K562 (cell line): ENCODE measurements at regions not wholly inside any gene's neighbourhood (a gene's known extent, or its start where the extent isn't known, plus 50 kb on each side); places are given as distances from the start of the nearest gene placed in this dataset.

Source experiments
- ATAC-seq: fragments of 200-7000 bp; cut with Tn5 transposase; 3 replicates; pipeline ENCODE4 v1.9.1; 2020; ENCODE audit warnings: moderate library complexity
- BruUV-seq: library from RNA; stranded (reverse); fragments of 400-500 nt; replicated peaks from 2 replicates; lab custom pipeline; 2021; lab: Mats Ljungman, UMichigan
- CTCF ChIA-PET: fragments of 300-600 bp; formaldehyde crosslinking; extraction: SDS; loops from one replicate; lab custom pipeline; 2021; ENCODE audit warnings: low intra/inter-chr PET ratio; lab: Yijun Ruan, JAX
- POLR2A ChIA-PET: fragments of 300-600, 350-650 bp; sonication (Branson Sonifier 250); formaldehyde crosslinking; extraction: SDS; loops from one replicate; lab custom pipeline; 2021; ENCODE audit warnings: antibody characterized with exemption, inconsistent platforms; lab: Yijun Ruan, JAX
- DNase-seq, 4 experiments: peaks; one replicate each; pipeline versions ENCODE4 v3.0.0 to v3.0.0-alpha.2; 2011 to 2018; ENCODE audit warnings: low spot score in 3 of 4, mixed read lengths in 3 of 4; ENCODE audit errors: extremely low read depth in 1 of 4
- FAIRE-seq: peaks from 2 replicates; lab custom pipeline; 2011; peaks lifted over from hg19 to GRCh38; lab: Jason Lieb, UNC
- H2AFZ ChIP-seq: 2 replicates; pipeline ENCODE4 v1.6.0; 2011; ENCODE audit warnings: low read depth, low read length, control low read depth, inconsistent platforms
- H3K27ac ChIP-seq: fragments of 200-600 bp; 3 replicates; pipeline ENCODE4 v1.8.0; 2011; ENCODE audit warnings: low read depth, mild to moderate bottlenecking, control low read depth, inconsistent platforms, low read length, moderate library complexity, mixed read lengths; ENCODE audit errors: extremely low read depth
- H3K27me3 ChIP-seq, 2 experiments: fragments of 300-600 bp in 1 of 2; 2 replicates in 1 of 2; 3 replicates in 1 of 2; pipeline versions ENCODE4 v1.6.0 to v1.8.0; 2011; ENCODE audit warnings: inconsistent platforms in 2 of 2, low read length in 2 of 2, mild to moderate bottlenecking in 1 of 2, mixed read lengths in 1 of 2, moderate library complexity in 1 of 2; ENCODE audit not compliant: control insufficient read depth in 2 of 2, insufficient read depth in 2 of 2
- H3K36me3 ChIP-seq: fragments of 300-600 bp; 3 replicates; pipeline ENCODE4 v1.8.0; 2011; ENCODE audit warnings: mild to moderate bottlenecking, low read length, inconsistent platforms; ENCODE audit not compliant: control insufficient read depth, insufficient read depth
- H3K4me1 ChIP-seq, 2 experiments: fragments of 200-600 bp in 1 of 2; replicated peaks in 1 of 2; 2 replicates in 1 of 2; 3 replicates in 1 of 2; pipeline versions ENCODE4 v1.5.1 to v1.8.0; 2011; ENCODE audit warnings: inconsistent platforms in 2 of 2, low read length in 2 of 2, mild to moderate bottlenecking in 1 of 2, mixed read lengths in 1 of 2, moderate library complexity in 1 of 2; ENCODE audit not compliant: control insufficient read depth in 2 of 2, insufficient read depth in 2 of 2
- H3K4me2 ChIP-seq: 2 replicates; pipeline ENCODE4 v1.6.1; 2011; ENCODE audit warnings: low read length, control low read depth, inconsistent platforms, mixed read lengths; ENCODE audit not compliant: insufficient read depth
- H3K4me3 ChIP-seq: fragments of 200-600 bp; sonication (generic), shearing (Covaris generic); 2 replicates; pipeline ENCODE4 v1.5.1; 2016; ENCODE audit warnings: control low read depth, inconsistent platforms
- H3K79me2 ChIP-seq: fragments of 200-600 bp; 3 replicates; pipeline ENCODE4 v1.8.0; 2011; ENCODE audit warnings: low read length, inconsistent platforms; ENCODE audit not compliant: control insufficient read depth, insufficient read depth
- H3K9ac ChIP-seq, 2 experiments: 2 replicates each; pipeline versions ENCODE4 v1.6.0 to v1.6.1; 2011; ENCODE audit warnings: low read depth in 2 of 2, low read length in 2 of 2, control low read depth in 1 of 2, inconsistent platforms in 1 of 2, mild to moderate bottlenecking in 1 of 2, mixed read lengths in 1 of 2; ENCODE audit not compliant: insufficient read depth in 1 of 2
- H3K9me1 ChIP-seq: one replicate; pipeline ENCODE4 v1.6.0; 2011; ENCODE audit warnings: inconsistent platforms, mild to moderate bottlenecking, low read length, moderate library complexity; ENCODE audit not compliant: control insufficient read depth, insufficient read depth
- H3K9me3 ChIP-seq: replicated peaks from 2 replicates; pipeline ENCODE4 v1.5.1; 2011; ENCODE audit warnings: low read depth, low read length, inconsistent platforms; ENCODE audit not compliant: control insufficient read depth, insufficient read depth
- H4K20me1 ChIP-seq: replicated peaks from 2 replicates; pipeline ENCODE4 v1.6.1; 2011; ENCODE audit warnings: low read length, inconsistent platforms, mixed read lengths; ENCODE audit not compliant: control insufficient read depth, insufficient read depth
- TCF3 ChIP-seq: sonication (generic); formaldehyde crosslinking; IDR thresholded peaks from 2 replicates; pipeline ENCODE4 v1.4.0; 2020; ENCODE audit warnings: mild to moderate bottlenecking, missing genetic modification reagents
- ZNF274 ChIP-seq: IDR thresholded peaks from 2 replicates; pipeline ENCODE4 v1.6.1; 2011; ENCODE audit warnings: low read depth, mild to moderate bottlenecking, low read length, moderate library complexity, borderline replicate concordance
- WGBS: fragments of 100-300 bp; shearing (Covaris generic); methylation state at CpG from one replicate; pipeline ENCODE4 v1.1.6; 2016; ENCODE audit warnings: low coverage, mixed read lengths; ENCODE audit not compliant: insufficient coverage; ENCODE audit errors: missing lambda C conversion rate; 5-methylcytosine and 5-hydroxymethylcytosine counted together
- in situ Hi-C: fragments of 300-500 bp; cut with MboI; formaldehyde crosslinking; loops from 4 replicates; pipeline ENCODE4 v1.15.0; 2018; ENCODE audit warnings: inconsistent platforms, mixed read lengths
- intact Hi-C: fragments of 100-400 bp; cut with micrococcal nuclease; formaldehyde crosslinking; loops from 2 replicates; pipeline ENCODE4 v1.14.2; 2022
- TF ChIP-seq, protein P1 (sequence below): fragments of 250-450 bp; sonication (Bioruptor Pico); IDR thresholded peaks from 2 replicates; pipeline ENCODE4 v1.8.0; 2022; ENCODE audit warnings: moderate library complexity, mild to moderate bottlenecking, inconsistent platforms
- TF ChIP-seq, protein P2 (sequence below): fragments of 250-450 bp; sonication (Bioruptor Pico); IDR thresholded peaks from 2 replicates; pipeline ENCODE4 v1.5.0; 2021; ENCODE audit warnings: mild to moderate bottlenecking, borderline replicate concordance

DNA sequence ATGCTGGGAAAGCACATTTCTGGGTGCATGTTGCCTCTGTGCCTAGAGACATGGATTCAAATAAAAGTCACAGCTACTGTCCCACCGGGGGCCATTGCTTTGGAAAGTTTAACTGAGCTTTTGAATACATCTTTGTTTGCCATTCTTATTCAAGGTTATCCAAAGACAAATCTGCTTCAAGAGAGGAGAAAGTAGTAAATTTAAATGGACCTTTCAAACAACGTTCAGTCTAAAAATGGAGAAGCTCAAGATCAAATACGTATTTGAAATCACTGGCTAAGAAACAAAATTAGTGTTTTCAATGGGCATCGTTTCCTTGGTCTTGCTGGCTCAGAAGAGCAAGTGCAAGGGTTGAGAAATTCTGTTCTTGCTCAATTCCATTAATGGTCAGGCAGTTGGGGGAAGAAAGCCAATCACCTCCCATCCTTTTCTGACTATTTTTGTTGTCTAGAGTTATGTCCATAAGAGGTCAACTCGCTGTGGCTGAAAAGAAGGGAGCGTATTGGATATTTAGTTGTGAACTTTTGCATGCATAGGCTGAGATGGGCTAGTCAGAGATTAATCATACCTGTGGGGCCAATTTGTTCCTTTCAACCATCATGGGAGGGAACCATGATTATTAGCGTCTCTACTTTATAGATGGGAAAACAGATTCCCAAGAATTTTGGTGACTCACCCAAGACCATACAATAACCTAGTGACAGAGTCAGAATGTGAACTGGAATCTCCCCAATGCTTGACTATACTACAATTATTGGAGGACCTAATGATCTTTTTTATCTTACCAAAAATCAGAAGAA is 276.2 kb upstream of the TNC start:
- Histone ChIP-seq H3K79me2 (no peaks in the 10 kb centered on the region), H4K20me1 (no peaks in the 10 kb centered on the region), H3K36me3 (no peaks in the 10 kb centered on the region), H3K9ac (no peak overlapping the region), H3K4me3 (no peak overlapping the region), H3K9me3 (no peaks in the 10 kb centered on the region; the same call in 1 of the 2 replicates), H2AFZ (no peak overlapping the region), H3K4me2 (no peak overlapping the region), H3K27me3 (no peaks in the 10 kb centered on the region), H3K27ac (no peak overlapping the region), H3K4me1 (no peaks in the 10 kb centered on the region), H3K9me1 (no peaks in the 10 kb centered on the region)
- ChIA-PET POLR2A (no interaction called here), CTCF (no interaction called here)
- FAIRE-seq = no peak
- intact Hi-C loops (no loop called here), in situ Hi-C loops (no loop called here)
- TF ChIP-seq, protein P1, sequence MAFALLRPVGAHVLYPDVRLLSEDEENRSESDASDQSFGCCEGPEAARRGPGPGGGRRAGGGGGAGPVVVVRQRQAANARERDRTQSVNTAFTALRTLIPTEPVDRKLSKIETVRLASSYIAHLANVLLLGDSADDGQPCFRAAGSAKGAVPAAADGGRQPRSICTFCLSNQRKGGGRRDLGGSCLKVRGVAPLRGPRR (CRISPR knock-in tag) = no peak
- TF ChIP-seq ZNF274 (no peak), TCF3 (CRISPR knock-in tag) (no peak)
- TF ChIP-seq, protein P2, sequence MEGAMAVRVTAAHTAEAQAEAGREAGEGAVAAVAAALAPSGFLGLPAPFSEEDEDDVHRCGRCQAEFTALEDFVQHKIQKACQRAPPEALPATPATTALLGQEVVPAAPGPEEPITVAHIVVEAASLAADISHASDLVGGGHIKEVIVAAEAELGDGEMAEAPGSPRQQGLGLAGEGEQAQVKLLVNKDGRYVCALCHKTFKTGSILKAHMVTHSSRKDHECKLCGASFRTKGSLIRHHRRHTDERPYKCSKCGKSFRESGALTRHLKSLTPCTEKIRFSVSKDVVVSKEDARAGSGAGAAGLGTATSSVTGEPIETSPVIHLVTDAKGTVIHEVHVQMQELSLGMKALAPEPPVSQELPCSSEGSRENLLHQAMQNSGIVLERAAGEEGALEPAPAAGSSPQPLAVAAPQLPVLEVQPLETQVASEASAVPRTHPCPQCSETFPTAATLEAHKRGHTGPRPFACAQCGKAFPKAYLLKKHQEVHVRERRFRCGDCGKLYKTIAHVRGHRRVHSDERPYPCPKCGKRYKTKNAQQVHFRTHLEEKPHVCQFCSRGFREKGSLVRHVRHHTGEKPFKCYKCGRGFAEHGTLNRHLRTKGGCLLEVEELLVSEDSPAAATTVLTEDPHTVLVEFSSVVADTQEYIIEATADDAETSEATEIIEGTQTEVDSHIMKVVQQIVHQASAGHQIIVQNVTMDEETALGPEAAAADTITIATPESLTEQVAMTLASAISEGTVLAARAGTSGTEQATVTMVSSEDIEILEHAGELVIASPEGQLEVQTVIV (CRISPR knock-in tag) = no peak
- under 1% methylated on average over 7 of the region's 7 CpGs for WGBS
- no peak for DNase-seq
- no peak for ATAC-seq
- no TSS peak for BruUV-seq
